Fibroblast of skin of right quadriceps (primary cell): ENCODE measurements at regions not wholly inside any gene's neighbourhood (a gene's known extent, or its start where the extent isn't known, plus 50 kb on each side); places are given as distances from the start of the nearest gene placed in this dataset.

Source experiments
- DNase-seq: peaks from one replicate; pipeline ENCODE4 v3.0.0-alpha.2; 2013

DNA sequence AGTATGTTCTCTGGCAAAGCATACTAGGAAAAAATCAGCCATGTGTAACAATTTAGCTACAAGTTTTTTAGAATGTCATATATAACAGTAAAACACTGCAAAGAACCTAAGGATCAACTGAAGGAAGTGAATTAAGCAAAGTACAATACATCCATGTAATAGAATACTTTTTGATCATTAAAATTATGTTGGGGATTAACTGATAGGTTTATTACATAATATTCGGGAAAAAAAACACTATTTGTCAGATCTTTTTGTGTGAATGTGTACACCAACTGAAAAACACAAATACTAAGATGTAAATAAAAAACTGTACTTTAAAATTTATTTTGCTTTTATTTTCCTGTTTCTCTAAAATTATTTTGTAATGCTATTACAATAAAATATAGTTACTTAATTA, 185.5 kb upstream of the DYNLRB2 start:
- no peak for DNase-seq

DNA sequence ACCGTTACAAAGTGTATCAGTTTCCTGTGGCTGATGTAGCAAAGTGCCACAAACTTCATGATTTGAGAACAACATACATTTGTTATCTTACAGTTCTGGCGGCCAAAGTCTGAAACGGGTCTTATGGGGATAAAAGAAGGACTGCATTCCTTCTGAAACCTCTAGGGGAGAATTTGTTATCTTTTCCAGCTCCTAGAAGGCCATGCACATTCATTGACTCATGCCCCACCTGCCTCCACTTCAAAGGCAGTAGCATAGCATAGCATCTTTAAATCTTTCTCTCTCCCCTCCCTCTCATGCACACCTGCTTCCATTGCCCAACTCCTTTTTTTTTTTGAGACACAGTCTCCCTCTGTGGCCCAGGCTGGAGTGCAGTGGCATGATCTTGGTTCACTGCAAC, 190.7 kb upstream of the DYNLRB2 start:
- no peak for DNase-seq

DNA sequence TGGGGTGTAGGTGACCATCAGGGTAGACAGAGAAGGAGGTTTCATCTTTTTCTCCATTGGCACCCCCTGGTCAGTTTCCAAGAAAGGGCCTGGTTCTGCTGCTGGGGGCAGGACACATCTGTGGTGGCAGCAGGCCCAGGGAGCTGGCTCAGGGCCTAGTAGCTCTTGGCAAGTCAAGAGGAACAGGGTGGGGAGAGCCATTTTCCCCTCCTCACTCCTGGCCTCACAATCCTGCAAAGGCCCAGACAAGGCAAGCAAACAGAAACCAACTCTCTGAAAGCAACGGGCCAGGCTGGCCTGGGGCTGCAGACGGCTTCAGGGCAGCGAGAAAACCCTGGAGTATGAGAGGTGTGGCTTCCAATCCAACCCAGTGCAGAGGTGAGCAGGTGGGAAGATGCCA, 192.9 kb upstream of the DYNLRB2 start:
- DNase-seq: peak; percentile 3

DNA sequence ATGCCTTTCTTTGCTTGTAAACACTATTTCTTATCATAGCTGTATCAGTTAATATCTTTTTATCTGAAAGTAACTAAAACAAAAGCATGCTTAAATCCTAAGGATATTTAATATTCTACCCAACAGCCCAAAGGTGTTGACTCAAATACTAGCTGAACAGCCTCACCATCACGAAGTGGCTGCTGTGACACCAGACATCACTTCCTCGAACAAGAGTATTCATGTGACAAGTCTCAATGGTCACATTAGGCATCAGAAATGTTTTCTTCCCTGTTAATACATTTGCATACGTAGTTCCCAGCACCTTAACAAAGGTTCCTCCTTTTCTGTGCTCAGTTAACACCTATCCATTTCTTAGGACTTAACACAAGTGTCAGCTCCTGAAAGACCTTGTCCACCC, 193.8 kb upstream of the DYNLRB2 start:
- DNase-seq: no peak

DNA sequence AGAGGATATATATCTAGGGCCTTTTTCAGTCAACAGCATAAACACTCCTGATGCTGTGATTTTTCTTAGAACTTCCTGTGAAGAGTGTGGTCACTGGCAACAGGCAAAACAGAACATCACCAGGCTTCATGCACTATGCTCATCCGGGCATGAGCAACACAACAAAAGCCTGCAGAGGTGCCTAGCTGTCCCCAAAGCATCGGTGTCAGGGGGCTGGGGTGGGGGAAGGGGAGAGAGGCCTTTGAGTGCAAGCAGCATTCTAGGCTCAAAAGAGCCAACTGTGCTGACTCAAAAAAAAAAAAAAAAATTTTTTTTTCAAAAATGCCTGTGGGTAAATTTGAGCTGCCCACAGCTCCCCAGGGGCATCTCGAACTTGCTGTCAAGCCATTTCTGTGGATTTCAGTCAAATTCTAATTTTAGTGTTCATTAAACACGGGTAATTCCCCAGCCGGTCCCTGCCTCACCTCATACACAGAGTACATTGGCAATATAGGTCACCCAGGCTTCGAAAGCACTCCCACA, 194.6 kb upstream of the DYNLRB2 start:
- DNase-seq: peak; percentile 64

DNA sequence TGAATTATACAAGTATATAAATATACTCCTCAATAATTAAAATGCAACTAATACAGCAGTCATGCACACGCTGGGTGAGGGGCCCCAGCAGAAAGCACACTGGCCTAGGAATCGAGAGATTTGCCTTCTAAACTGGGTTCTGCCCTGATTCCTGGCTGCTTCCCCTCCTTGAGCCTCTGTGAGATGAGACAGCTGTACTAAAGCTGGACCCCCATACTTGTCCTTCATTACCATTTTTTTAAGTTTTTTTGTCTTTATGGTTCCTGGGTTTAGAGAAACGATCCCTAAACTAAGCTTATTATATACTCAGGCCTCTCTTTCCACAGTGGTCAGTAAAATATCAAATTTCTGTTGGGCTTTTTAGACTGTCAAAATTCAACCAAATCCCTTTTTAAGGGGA, 195.1 kb upstream of the DYNLRB2 start:
- no peak for DNase-seq

DNA sequence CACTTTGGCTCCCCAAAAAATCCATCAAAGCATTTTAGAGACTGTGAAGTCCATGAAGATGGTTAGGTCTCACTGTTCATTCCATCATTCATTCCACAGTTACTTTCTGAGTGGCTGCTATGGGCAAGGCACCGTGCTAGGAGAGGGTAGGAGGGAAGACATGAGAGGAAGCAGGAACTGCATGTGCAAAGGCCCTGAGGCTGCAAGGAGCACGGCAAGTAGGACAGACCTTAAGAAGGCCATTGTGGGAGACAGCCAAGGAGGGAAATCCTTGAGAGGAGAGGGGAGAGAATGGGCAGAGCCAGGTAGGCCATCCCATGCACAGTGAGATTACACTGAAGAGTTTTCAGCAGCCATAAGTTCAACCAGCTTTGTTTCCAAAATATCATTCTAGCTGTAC, 196.2 kb upstream of the DYNLRB2 start:
- no peak for DNase-seq

DNA sequence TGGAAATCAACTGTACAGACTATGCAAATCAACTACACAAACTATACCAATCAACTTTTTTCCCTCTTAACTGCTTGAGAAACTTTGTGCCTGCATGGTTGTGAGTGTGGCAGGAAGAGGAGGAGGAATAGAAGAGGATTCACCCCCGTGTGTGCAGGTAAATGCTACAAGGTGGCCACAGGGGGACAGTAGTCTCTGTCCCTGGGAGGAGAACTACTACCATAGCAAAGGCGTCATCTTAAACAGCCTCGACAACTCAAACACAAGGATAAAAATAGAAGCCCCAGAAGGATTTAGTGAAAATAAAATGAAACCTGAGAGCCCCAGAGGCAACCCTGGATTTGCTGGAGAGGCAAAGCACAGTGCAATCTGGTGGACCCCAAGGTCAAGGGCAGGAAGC, 199.5 kb upstream of the DYNLRB2 start:
- DNase-seq: no peak

DNA sequence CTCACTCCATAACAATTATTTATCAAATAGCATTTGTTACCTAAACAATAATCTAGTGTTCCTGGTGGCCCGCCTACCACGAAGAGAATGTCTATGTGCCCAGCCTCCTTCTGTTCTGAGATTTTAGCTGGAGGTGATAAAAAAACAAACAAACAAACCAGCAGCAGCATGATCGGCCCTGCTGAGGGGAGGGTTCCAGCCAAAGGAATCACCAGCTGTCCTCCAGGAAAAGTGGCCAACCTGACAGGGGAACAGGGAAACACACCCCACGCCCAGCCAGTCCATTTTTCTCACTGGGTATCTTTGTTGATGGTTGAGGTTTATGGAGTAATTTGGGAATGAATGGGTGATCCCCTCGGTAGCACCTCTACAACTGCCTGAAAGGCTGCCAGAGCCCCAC, 203.0 kb upstream of the DYNLRB2 start:
- DNase-seq: no peak

DNA sequence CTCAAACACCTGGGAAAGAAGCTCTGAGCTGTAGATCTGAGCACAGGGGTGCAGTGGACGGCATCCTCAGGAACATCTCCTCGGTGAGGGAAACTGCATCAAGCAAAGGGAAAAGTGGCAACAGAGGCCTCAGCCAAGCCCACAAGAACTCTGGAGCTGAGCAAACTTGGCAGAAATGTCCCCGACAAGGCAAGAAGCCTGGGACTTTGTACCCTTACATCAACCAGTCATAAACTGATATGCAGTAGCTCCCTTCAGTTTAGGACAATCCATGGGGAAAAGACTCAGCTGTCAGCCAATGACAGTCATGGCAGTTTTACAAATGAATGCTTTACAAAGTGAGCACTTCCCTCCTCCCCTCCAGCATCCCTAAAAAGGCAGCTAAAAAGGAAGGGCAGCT, 210.0 kb upstream of the DYNLRB2 start:
- DNase-seq: no peak

DNA sequence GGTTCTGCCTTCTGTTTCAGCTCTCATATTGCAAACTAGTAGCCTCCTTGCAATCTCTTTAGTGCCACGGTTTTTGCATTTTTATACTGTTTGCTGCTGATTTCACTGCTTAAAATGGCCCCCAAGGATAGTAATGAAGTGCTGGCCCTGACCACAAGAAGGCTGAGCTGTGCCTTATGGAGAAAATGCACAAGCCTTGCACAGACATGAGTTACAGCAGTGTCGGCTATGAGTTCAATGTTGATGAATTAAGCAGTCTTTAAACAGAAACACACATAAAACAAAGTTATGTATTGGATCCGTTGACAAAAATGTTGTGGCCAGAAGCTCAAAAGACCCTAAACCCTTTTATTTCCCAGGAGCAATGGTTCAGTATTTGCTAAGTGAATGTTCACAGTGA, 210.6 kb upstream of the DYNLRB2 start:
- DNase-seq: no peak

DNA sequence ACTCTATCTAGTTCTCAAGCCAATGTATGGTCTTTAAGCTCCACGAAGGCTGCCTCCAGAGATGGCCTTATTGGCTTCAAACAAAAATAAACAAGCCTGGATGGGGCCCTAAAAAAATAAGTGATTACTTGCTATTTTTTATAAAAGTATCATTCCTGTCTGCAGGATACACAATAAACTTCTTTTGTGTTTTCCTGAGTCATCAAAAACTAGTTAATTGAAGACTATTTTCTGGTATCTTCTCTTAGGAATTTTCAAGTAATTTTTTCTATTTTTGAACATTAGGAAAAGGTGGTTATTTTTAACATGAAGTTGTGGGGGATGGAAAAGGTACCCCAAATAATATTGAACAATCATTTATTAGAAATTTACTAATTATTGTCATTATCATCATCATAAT, 213.1 kb upstream of the DYNLRB2 start:
- DNase-seq: no peak

DNA sequence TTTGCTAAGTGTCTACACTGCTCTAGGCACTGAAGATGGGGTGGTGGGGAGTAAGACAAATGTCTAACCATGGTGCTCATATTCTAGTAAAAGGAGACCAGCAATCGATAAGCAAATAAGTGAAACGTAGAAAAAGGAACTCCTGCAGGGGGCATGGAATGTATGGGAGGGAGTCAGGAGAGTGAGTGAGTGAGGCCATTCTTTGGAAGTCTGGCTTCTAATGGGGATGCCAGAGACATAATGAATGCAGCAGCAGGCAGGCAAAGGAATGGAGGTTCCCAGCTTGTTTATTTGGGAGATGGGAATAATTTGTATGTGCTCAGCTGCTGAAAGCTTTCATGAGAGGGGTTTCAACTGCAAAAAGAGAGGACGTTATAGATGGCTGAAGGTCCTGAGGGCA, 216.4 kb upstream of the DYNLRB2 start:
- DNase-seq: no peak

DNA sequence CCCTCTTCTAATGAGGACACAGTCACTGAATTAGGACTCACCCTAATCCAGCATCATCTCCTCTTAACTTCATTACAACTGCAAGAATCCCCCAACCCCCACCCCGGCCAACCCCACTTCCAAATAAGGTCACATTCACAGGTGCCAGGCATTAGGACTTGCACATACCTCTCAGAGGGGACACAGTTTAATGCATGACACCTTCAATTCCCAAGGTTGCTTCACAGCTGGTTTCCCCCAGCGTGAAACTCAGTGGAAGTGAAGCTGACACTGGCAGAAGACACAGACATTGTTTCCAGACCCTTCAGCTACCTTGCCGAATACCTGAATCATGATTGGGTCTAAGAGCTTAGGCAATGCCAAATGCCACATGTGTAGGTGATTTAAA, 217.0 kb upstream of the DYNLRB2 start:
- DNase-seq: no peak

DNA sequence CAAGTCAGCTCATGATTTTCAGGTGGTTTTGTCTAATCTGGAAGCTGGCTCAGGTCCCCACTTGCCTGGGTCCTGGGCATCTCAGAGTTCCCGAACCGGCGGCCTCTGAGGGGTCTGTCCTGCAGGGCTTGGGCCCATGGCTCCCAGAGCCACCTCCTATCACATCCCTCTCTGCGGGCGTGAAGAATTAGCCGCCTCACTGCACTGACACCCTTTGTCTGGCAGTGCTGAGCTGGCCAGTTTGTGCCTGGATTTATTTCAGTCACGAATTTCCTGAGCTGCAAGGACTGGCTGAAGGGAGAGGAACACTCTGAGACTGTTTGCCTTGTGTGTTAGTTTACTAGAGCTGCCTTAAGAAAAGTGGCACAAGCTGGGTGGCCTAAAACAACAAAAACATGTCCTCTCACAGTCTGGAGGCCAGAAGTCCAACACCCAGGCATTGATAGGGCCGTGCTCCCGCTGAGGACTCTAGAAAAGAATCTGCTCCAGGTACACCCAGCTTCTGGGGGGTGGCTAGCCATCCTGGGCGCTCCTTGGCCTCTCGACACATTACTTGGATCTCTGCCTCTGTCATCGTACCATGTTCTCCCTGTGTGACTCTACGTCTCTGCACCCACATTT, 217.5 kb upstream of the DYNLRB2 start:
- DNase-seq: no peak

DNA sequence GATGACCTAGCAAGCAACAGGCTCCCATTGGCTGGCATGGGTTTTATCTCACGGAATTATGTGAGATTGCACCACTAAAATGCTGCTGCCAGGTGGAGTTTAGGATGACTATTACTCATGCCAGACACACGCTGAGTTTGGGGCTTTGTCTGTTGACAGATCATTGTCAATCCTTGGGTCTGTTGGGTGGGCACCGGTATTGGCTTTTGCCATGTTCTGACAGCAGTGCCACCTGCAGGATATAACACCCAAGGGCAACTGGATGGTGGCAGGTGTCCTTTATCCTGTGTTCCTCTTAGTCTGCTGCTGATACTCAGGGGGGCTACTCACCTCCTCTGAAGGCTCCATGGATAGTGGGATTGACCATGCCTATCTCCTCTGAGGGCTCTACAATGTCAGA, 221.6 kb upstream of the DYNLRB2 start:
- no peak for DNase-seq

DNA sequence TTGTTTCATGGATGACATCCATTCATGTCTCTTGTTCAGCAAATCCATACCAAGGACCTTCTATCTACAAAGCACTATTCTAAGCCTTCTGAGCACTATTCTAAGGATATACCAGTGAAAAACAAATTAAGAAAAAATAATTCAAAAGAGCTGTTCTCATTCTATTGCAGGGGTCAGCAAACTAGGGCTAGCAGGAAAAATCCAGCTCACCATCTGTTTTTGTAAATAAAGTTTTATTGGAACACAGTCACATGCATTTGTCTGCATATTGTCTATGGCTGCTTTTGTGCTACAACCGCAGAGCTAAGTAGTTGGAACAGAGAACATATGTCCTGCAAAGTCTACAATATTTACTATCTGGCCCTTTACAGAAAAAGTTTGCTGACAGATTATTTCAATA, 222.7 kb upstream of the DYNLRB2 start:
- DNase-seq: no peak

DNA sequence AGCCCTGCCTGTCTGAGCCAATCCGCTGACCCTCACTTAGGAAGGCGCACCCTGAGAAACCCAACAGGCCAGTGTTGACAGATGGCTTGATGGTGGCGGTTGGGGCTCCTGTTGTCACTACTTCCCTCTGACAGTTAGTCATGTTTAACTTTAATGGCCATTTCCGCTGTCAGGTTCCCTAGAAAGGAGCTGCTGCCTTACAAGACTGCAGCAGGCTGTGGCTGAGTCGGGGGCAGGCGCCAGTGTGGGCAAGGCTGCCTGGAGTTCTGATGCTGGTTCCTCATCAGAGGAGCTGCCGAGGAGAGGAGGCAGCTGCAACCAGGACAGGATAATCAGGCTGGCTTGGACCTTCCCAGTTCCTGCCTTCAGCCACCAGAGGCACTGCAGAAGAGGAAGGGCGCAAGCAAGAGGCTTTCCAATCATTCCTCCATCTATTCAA, 223.2 kb upstream of the DYNLRB2 start:
- no peak for DNase-seq

DNA sequence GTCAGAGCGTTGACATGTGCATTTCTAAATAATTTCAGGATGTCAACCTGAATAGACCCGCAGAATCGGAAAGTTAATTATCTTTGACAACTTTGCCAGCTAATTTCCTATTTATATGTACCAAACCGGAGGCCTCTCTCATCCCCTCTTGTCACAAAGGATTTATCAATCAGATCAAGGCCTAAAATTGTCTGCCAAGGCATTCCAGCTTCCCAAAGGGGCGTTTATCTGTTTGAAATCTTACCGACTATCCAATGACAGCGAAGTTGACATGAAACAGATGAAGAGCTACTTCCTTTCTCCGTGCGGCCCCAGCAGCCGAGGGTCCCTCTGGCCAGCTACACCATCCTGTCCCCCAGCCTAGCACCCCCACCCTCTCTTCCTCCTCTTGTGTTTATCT, 223.7 kb upstream of the DYNLRB2 start:
- no peak for DNase-seq

DNA sequence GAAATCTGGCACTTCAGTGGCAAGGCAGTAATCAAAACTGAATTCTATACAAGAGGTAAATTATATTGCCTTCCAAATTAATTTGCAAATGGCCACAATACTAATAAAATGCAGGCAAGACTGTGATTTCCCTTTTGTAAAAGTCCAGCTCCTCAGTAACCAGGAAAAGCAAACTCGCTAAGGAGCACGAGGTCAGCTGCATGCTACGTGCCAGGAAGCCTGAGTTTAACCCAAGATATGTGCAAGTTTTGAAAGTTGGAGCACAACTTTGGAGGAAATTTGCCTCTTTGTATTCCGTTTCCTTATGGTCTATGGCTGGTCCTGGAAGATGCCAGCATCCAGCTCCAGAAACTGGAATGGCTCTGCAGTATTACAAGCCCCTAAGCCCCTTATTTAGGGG, 226.8 kb upstream of the DYNLRB2 start:
- DNase-seq: no peak

DNA sequence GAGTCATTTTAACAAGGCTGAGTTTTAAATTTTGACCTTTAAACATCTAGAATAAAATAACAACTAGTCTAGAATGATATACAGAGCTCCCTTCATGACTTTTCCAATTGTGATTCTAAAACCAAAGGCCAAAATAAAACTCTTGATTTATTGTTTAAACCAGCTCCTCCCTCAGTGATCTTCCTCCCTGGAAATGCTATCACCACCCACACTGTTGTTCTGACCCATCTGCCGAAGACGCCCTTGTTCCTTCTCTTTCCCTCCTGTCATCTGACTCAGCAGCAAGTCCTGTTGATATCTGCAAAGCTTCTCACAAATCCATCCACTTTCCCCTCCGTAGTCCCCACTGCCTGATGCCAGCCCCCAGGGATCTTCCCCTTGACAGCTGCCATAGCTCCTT, 231.6 kb upstream of the DYNLRB2 start:
- no peak for DNase-seq

DNA sequence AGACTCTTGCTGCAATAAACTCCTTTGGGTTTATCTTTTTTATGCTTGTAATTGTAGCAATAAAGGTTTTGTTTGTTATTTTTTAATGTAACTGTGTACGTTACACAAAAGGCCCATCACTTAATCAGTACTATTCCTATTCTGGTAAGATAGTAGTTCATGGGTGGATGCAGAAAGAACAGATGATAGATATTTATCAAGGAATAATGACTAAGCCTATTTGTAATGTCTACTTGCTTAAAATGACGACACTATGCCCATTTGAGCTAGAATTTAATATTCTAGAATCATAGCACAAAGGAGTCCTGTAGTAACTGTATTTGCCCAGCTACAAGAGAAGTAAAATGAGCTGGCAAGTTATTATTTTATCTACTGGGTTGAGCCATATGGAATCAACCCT, 235.4 kb upstream of the DYNLRB2 start:
- DNase-seq: no peak

DNA sequence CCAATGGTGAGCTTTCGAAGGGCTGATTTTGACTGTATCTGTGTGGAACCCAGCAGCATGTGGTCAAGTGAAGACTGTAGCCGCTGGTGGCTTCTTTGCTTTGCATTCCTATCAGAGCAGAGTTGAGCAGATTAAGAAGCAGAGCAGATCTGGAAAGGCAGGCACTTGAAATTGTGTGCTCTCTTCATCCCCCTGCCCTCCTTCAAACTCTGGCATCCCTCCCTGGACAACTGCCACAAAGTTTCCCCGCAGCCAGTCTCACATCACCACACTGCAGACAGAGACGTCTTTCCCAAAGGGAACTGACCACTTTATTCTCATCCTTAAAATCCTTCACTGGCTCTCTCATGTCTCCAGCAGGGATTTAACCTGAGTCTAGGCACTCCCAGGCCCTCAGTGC, 237.1 kb upstream of the DYNLRB2 start:
- peak; percentile 12 for DNase-seq

DNA sequence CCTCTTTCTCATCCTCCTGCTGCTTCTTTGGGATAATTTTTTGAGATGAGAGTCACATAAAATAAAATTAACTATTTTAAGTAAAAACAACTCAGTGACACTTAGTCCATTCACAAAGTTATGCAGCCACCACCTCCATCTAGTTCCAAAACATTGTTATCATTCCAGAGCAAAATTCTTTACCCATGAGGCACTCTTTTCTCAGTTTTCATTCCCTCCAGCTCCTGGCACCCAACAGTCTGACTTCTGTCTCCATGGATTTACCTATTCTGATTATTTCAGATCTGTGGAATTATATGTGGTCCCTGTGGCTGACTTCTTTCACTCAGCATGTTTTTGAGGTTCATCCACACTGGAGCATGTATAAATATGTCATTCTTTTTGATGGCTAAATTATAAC, 239.9 kb upstream of the DYNLRB2 start:
- peak; percentile 88 for DNase-seq

DNA sequence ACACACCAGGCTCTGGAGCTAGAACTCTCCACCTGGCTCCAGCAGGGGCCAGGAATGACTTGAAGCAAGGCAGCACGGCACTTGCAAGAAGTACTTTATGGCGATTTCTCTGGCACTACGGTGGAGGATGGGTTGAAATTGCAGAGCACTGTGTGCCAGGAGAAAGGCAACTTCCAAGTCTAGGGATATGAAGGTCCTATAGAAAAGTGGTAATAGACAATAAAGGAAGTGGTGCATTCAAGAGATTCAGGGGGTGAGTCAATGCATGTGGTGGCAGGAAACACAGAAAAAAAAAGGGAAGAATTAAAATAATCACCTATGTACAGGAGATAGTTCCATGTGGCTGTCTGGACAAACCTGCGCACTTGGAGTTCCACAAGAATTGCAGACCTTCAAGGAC, 240.3 kb upstream of the DYNLRB2 start:
- no peak for DNase-seq

DNA sequence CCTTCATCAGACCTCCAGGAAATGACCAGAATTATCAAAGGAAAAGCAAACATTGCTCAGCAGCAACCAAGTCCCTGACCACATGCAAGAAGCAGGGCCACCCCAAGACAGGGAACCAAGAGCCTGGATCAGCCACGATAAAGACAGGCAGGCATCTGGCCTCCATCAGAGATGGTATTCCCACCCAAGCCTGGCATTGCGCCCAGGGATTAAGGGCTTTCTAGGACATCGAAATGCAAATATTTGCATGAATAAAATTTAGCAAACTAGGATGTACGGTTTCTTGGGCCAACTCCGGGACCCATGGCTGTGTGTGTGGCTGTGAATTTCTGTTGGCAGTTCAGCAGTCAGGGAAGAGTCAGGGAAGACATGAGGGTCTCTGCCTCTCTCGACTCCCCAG, 241.4 kb upstream of the DYNLRB2 start:
- peak; percentile 73 for DNase-seq
